ENCODE measurements at regions not wholly inside any gene's neighbourhood (a gene's known extent, or its start where the extent isn't known, plus 50 kb on each side); places are given as distances from the start of the nearest gene placed in this dataset.

DNA sequence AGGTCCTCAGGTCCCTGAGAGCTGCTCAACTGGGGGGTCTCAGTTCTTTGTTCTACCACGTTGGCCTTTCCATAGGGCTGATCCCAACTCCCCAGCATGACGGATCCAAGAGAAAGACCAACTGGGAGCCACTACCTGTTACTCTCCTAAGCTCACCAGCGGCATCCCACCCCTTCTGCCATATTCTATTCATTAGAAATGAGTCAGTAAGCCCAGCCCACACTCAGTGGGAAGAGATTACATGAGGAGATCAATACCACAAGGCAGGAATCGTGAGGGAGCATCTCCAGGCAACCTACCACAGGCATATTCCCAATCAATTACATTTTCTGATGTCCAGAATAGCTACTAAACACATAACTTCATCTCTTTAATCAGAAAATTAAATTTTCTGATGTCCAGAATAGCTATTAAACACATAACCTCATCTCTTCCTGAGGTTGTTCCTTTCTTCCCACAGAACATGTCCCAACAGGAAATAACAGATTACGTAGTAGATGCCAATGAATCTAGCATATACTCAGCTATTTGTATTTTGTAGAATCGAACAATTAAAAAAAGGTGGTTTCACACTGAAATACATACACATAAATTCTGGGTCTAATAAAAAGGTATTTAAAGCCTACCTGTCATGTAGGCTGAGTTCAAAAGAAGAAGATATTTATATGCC lies 708.1 kb upstream of the ARGLU1 start:
- H3K36me3 ChIP-seq (ENCODE audit: insufficient read depth): no peaks in the 10 kb centered on the region
- no peak overlapping the region for H3K9ac ChIP-seq
- no peaks in the 10 kb centered on the region for H3K27me3 ChIP-seq (ENCODE audit: insufficient read depth, low read depth)
- no peaks in the 10 kb centered on the region for H3K79me2 ChIP-seq (ENCODE audit: insufficient read depth, low read depth)
- no peaks in the 10 kb centered on the region for H3K4me1 ChIP-seq (ENCODE audit: low read depth, poor library complexity, severe bottlenecking)
- no peak overlapping the region for H2AFZ ChIP-seq (ENCODE audit: low read depth)
- TF ChIP-seq, protein P1, sequence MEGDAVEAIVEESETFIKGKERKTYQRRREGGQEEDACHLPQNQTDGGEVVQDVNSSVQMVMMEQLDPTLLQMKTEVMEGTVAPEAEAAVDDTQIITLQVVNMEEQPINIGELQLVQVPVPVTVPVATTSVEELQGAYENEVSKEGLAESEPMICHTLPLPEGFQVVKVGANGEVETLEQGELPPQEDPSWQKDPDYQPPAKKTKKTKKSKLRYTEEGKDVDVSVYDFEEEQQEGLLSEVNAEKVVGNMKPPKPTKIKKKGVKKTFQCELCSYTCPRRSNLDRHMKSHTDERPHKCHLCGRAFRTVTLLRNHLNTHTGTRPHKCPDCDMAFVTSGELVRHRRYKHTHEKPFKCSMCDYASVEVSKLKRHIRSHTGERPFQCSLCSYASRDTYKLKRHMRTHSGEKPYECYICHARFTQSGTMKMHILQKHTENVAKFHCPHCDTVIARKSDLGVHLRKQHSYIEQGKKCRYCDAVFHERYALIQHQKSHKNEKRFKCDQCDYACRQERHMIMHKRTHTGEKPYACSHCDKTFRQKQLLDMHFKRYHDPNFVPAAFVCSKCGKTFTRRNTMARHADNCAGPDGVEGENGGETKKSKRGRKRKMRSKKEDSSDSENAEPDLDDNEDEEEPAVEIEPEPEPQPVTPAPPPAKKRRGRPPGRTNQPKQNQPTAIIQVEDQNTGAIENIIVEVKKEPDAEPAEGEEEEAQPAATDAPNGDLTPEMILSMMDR (conservative IDR thresholded peaks at IDR 0.05; ENCODE audit: low read depth, low read length): no peak
- no peak overlapping the region for H3K27ac ChIP-seq
- H3K4me3 ChIP-seq (IDR thresholded peaks at IDR 0.05; ENCODE audit: insufficient read depth, low read depth, low read length): no peak overlapping the region
- no peak overlapping the region for H3K4me2 ChIP-seq
- no peaks in the 10 kb centered on the region for H4K20me1 ChIP-seq (ENCODE audit: insufficient read depth)

DNA sequence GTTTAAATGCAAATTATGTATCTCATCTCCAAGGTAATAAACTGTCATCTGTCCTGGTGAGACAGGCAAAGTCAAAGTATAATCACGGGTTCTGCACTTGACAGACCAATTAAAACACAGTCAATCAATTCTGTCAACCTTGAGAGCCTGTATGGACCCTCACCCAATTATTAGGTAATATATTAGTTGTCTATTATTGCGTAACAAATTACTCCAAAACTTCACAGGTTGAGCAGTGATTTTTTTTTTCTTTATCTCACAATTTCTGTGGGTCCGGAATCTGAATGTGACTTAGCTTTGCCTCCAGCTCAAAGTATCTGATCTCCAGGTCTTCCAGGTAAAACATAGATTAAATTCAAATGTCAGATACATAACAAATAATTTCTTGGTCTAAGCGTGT lies 707.4 kb upstream of the ARGLU1 start:
- Histone ChIP-seq H3K4me2 (no peak overlapping the region), H3K79me2 (ENCODE audit: insufficient read depth, low read depth) (no peaks in the 10 kb centered on the region), H4K20me1 (ENCODE audit: insufficient read depth) (no peaks in the 10 kb centered on the region), H3K27ac (no peak overlapping the region), H3K9ac (no peak overlapping the region), H2AFZ (ENCODE audit: low read depth) (no peak overlapping the region), H3K36me3 (ENCODE audit: insufficient read depth) (no peaks in the 10 kb centered on the region), H3K27me3 (ENCODE audit: insufficient read depth, low read depth) (no peaks in the 10 kb centered on the region), H3K4me1 (ENCODE audit: low read depth, poor library complexity, severe bottlenecking) (no peaks in the 10 kb centered on the region), H3K4me3 (IDR thresholded peaks at IDR 0.05; ENCODE audit: insufficient read depth, low read depth, low read length) (no peak overlapping the region)
- TF ChIP-seq, protein P1 (conservative IDR thresholded peaks at IDR 0.05; ENCODE audit: low read depth, low read length): no peak

DNA sequence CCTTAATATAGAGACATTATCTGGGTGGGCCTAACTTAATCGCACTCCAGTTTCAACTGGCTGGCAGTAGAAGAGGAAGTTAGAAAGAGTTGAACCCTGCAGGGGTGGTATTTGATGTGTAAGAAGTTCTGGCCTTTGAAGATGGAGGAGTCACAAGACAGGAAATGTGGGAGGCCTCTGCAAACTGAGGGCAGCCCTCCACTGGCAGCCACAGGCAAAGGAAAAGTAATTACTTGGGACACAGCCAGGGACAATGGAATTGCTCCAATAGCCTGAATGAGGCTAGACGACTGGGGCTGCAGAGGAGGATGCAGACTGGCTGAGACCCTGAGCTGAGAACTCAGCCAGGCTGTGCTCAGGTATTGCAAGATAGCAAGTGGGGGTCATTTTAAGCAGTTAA lies 703.3 kb upstream of the ARGLU1 start:
- no peak overlapping the region for H3K4me2 ChIP-seq
- no peak overlapping the region for H3K9ac ChIP-seq
- H3K4me1 ChIP-seq (ENCODE audit: low read depth, poor library complexity, severe bottlenecking): no peaks in the 10 kb centered on the region
- H3K4me3 ChIP-seq (IDR thresholded peaks at IDR 0.05; ENCODE audit: insufficient read depth, low read depth, low read length): no peak overlapping the region
- H3K79me2 ChIP-seq (ENCODE audit: insufficient read depth, low read depth): no peaks in the 10 kb centered on the region
- H4K20me1 ChIP-seq (ENCODE audit: insufficient read depth): no peaks in the 10 kb centered on the region
- H2AFZ ChIP-seq (ENCODE audit: low read depth): no peak overlapping the region
- no peaks in the 10 kb centered on the region for H3K36me3 ChIP-seq (ENCODE audit: insufficient read depth)
- TF ChIP-seq, protein P1 (conservative IDR thresholded peaks at IDR 0.05; ENCODE audit: low read depth, low read length): no peak
- H3K27me3 ChIP-seq (ENCODE audit: insufficient read depth, low read depth): no peaks in the 10 kb centered on the region
- H3K27ac ChIP-seq: no peak overlapping the region

DNA sequence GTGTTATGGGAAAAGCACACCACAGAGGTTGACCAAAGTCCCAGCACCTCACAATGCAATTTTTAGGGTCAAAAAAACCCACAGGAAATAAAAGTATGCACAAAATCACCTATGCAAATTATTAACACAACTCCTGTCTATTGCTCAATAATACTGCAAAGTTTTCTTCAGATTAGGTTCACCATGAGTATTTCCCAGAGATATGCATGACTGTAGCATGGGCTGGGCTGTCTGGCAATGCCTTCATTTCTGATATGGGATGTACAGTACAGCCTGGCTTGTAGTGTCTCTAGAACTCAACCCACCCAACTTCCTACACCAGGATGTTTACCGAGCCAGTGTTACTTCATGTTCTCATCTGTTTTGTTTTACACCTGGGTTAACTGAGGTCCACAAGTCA lies 698.7 kb upstream of the ARGLU1 start:
- Histone ChIP-seq H3K79me2 (ENCODE audit: insufficient read depth, low read depth) (no peaks in the 10 kb centered on the region), H3K27me3 (ENCODE audit: insufficient read depth, low read depth) (no peaks in the 10 kb centered on the region), H3K4me1 (ENCODE audit: low read depth, poor library complexity, severe bottlenecking) (no peaks in the 10 kb centered on the region), H3K36me3 (ENCODE audit: insufficient read depth) (no peaks in the 10 kb centered on the region), H3K27ac (no peak overlapping the region), H4K20me1 (ENCODE audit: insufficient read depth) (no peaks in the 10 kb centered on the region), H3K4me3 (IDR thresholded peaks at IDR 0.05; ENCODE audit: insufficient read depth, low read depth, low read length) (no peak overlapping the region), H3K9ac (no peak overlapping the region), H2AFZ (ENCODE audit: low read depth) (no peak overlapping the region), H3K4me2 (no peak overlapping the region)
- TF ChIP-seq, protein P1 (conservative IDR thresholded peaks at IDR 0.05; ENCODE audit: low read depth, low read length): no peak

Measured in KMS-11 (cell line).